ENCODE measurements at regions not wholly inside any gene's neighbourhood (a gene's known extent, or its start where the extent isn't known, plus 50 kb on each side); places are given as distances from the start of the nearest gene placed in this dataset.
"Not testable (repeated sequence)": the region's sequence is repeated elsewhere in the genome, so short reads cannot be mapped to it uniquely, and the experiment has no call there.

- DNase-seq (no peak), ATAC-seq (no peak)
- H3K4me1 Mint-ChIP-seq: no peaks in the 10 kb centered on the region
- no peaks in the 10 kb centered on the region for H3K36me3 Mint-ChIP-seq (ENCODE audit: low read depth)
- H3K27me3 Mint-ChIP-seq: no peaks in the 10 kb centered on the region
- H3K4me3 Mint-ChIP-seq: no peak overlapping the region
- H3K9me3 Mint-ChIP-seq: peaks cover 20% of the 10 kb centered on the region
- no peak overlapping the region for H3K27ac Mint-ChIP-seq
Observed at GRCh38 chr14:28301179-28301578, 465.4 kb upstream of the FOXG1 start.

- ATAC-seq (no peak), DNase-seq (no peak)
- no peak overlapping the region for H3K27ac Mint-ChIP-seq
- H3K4me1 Mint-ChIP-seq: no peaks in the 10 kb centered on the region
- H3K9me3 Mint-ChIP-seq: peaks cover 17% of the 10 kb centered on the region
- no peaks in the 10 kb centered on the region for H3K27me3 Mint-ChIP-seq
- no peaks in the 10 kb centered on the region for H3K36me3 Mint-ChIP-seq (ENCODE audit: low read depth)
- no peak overlapping the region for H3K4me3 Mint-ChIP-seq
Observed at GRCh38 chr14:28303248-28303647, 463.3 kb upstream of the FOXG1 start.

GRCh38 chr14:28305938-28306337, 460.6 kb upstream of the FOXG1 start:
- no peaks in the 10 kb centered on the region for H3K4me1 Mint-ChIP-seq
- no peak overlapping the region for H3K27ac Mint-ChIP-seq
- H3K27me3 Mint-ChIP-seq: no peaks in the 10 kb centered on the region
- no peaks in the 10 kb centered on the region for H3K36me3 Mint-ChIP-seq (ENCODE audit: low read depth)
- ATAC-seq (no peak), DNase-seq (no peak)
- H3K9me3 Mint-ChIP-seq: peaks cover 16% of the 10 kb centered on the region
- no peak overlapping the region for H3K4me3 Mint-ChIP-seq

DNA sequence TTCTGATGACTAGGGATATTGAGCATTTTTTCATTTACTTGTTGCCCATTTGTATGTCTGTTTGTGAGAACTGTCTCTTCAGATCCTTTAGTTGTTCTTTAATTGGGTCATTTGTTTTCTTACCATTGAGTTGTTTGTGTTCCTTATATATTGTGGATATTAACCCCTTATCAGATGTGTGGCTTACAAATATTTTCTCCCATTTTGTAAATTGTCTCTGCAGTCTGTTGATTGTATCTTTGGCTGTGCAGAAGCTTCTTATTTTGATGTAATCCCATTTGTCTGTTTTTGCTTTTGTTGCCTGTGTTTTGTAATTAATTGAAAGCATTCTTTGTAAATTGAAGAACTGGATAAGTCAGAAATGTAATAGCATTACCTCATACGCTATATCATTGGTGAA, 459.1 kb upstream of the FOXG1 start:
- DNase-seq (no peak), ATAC-seq (no peak)
- Mint-ChIP-seq H3K27ac (no peak overlapping the region), H3K27me3 (no peaks in the 10 kb centered on the region), H3K36me3 (ENCODE audit: low read depth) (no peaks in the 10 kb centered on the region), H3K9me3 (peaks cover 17% of the 10 kb centered on the region), H3K4me3 (no peak overlapping the region), H3K4me1 (no peaks in the 10 kb centered on the region)

DNA sequence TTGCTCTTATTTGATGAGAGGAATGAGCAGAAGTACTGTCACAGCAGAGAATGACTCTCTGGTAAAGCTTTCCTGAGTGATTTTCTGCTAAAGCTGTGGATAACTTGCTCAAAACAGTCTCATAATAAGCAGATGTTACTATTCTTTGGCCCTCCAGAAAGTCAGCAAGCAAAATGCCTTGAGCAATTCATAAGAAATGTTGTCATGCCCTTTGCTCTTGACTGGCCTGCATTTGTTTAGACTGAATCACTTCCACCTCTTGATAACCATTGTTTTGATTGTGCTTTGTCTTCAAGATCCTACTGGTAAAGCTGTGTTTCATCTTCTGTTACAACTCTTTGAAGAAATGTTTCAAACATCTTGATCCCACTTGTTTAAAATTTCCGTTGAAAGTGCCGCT, 457.9 kb upstream of the FOXG1 start:
- Mint-ChIP-seq H3K9me3 (peaks cover 10% of the 10 kb centered on the region), H3K27me3 (no peaks in the 10 kb centered on the region), H3K4me3 (no peak overlapping the region), H3K36me3 (ENCODE audit: low read depth) (no peaks in the 10 kb centered on the region), H3K4me1 (no peaks in the 10 kb centered on the region), H3K27ac (no peak overlapping the region)
- ATAC-seq: no peak
- no peak for DNase-seq

- H3K27ac Mint-ChIP-seq; DNase-seq; H3K4me1 Mint-ChIP-seq; H3K27me3 Mint-ChIP-seq; H3K4me3 Mint-ChIP-seq; H3K9me3 Mint-ChIP-seq; ATAC-seq; H3K36me3 Mint-ChIP-seq (ENCODE audit: low read depth): not testable (repeated sequence)
Observed at GRCh38 chr14:28317890-28318675, 448.5 kb upstream of the FOXG1 start.

- no peaks in the 10 kb centered on the region for H3K36me3 Mint-ChIP-seq (ENCODE audit: low read depth)
- DNase-seq (no peak), ATAC-seq (no peak)
- no peak overlapping the region for H3K27ac Mint-ChIP-seq
- peaks cover 7% of the 10 kb centered on the region for H3K9me3 Mint-ChIP-seq
- no peaks in the 10 kb centered on the region for H3K27me3 Mint-ChIP-seq
- H3K4me3 Mint-ChIP-seq: no peak overlapping the region
- H3K4me1 Mint-ChIP-seq: no peaks in the 10 kb centered on the region
Observed at GRCh38 chr14:28321475-28322244, 444.9 kb upstream of the FOXG1 start.

DNA sequence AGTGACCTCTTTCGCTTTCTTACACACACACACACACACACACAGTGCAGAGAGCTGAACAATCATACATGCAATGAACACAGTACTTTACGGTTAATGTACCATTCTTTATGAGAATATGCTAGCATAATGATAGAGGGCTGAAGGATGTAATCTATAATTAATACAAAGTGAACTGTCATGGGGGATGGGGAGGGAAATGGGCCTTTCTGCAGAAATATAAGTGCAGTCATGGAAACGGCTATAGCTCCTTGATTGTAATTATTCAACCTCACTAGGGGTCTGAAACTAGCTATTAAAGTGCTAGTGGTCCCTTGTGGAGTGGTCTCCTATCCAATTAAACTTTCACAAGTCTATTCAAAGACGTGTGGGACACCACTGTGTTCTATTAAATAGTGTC, 443.2 kb upstream of the FOXG1 start:
- Mint-ChIP-seq H3K4me3 (no peak overlapping the region), H3K36me3 (ENCODE audit: low read depth) (no peaks in the 10 kb centered on the region), H3K4me1 (no peaks in the 10 kb centered on the region), H3K9me3 (peaks cover 7% of the 10 kb centered on the region), H3K27ac (no peak overlapping the region), H3K27me3 (no peaks in the 10 kb centered on the region)
- ATAC-seq (no peak), DNase-seq (no peak)

- Mint-ChIP-seq H3K36me3 (ENCODE audit: low read depth) (no peaks in the 10 kb centered on the region), H3K4me1 (no peaks in the 10 kb centered on the region), H3K27me3 (no peaks in the 10 kb centered on the region), H3K9me3 (peaks cover 7% of the 10 kb centered on the region), H3K4me3 (no peak overlapping the region), H3K27ac (no peak overlapping the region)
- no peak for ATAC-seq
- DNase-seq: no peak
Observed at GRCh38 chr14:28323951-28324741, 442.4 kb upstream of the FOXG1 start.

DNA sequence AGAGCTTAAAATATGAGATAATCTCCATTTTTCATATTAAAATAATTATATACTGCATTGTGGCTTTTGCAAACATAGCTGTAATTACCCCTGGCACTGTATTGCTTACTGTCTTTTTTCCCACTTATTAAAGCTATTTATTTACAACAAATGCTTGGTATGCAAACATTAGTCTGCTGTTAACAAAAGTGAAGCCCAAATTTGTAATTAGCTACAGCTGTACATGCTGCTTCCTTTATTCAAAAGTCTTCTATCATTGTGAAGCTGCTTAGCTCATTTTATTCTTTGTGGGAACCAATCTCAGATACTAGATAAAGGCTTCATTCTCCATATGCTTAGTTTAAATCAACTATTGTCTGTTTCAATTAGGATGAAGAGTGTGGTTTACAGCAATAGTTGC, 425.8 kb upstream of the FOXG1 start:
- Mint-ChIP-seq H3K9me3 (peaks cover 11% of the 10 kb centered on the region), H3K4me3 (no peak overlapping the region), H3K36me3 (ENCODE audit: low read depth) (no peaks in the 10 kb centered on the region), H3K4me1 (no peaks in the 10 kb centered on the region), H3K27me3 (no peaks in the 10 kb centered on the region), H3K27ac (no peak overlapping the region)
- no peak for DNase-seq
- no peak for ATAC-seq

DNA sequence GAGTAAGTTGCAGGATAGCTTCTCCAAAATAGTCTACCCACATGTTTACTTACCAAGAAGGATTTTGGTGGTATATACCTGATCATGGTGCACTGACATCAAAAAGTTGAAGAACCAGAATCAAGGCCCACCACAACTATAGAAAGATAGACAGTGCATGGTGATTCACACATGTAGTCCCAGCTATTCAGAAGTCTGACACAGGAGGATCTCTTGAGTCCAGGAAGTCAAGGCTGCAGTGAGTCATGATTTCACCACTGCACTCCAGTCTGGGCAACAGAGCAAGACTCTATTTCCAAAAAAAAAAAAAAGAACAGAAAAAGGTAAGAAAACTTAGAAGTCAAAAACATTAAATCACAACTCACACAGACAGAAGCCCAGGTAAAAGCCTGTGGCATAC, 422.2 kb upstream of the FOXG1 start:
- ATAC-seq (no peak), DNase-seq (no peak)
- no peaks in the 10 kb centered on the region for H3K27me3 Mint-ChIP-seq
- no peak overlapping the region for H3K4me3 Mint-ChIP-seq
- H3K4me1 Mint-ChIP-seq: no peaks in the 10 kb centered on the region
- H3K36me3 Mint-ChIP-seq (ENCODE audit: low read depth): no peaks in the 10 kb centered on the region
- H3K9me3 Mint-ChIP-seq: peaks cover 26% of the 10 kb centered on the region
- no peak overlapping the region for H3K27ac Mint-ChIP-seq

- peaks cover 29% of the 10 kb centered on the region for H3K9me3 Mint-ChIP-seq
- ATAC-seq: no peak
- no peak for DNase-seq
- H3K36me3 Mint-ChIP-seq (ENCODE audit: low read depth): no peaks in the 10 kb centered on the region
- H3K27me3 Mint-ChIP-seq: no peaks in the 10 kb centered on the region
- no peak overlapping the region for H3K27ac Mint-ChIP-seq
- H3K4me1 Mint-ChIP-seq: no peaks in the 10 kb centered on the region
- H3K4me3 Mint-ChIP-seq: no peak overlapping the region
Observed at GRCh38 chr14:28348797-28349196, 417.8 kb upstream of the FOXG1 start.

- Mint-ChIP-seq H3K9me3 (peaks cover 14% of the 10 kb centered on the region), H3K4me1 (no peaks in the 10 kb centered on the region), H3K36me3 (ENCODE audit: low read depth) (no peaks in the 10 kb centered on the region), H3K27me3 (no peaks in the 10 kb centered on the region), H3K27ac (no peak overlapping the region), H3K4me3 (no peak overlapping the region)
- DNase-seq (no peak), ATAC-seq (no peak)
Observed at GRCh38 chr14:28356819-28357218, 409.8 kb upstream of the FOXG1 start.

GRCh38 chr14:28361486-28361885, 405.1 kb upstream of the FOXG1 start:
- no peaks in the 10 kb centered on the region for H3K4me1 Mint-ChIP-seq
- no peaks in the 10 kb centered on the region for H3K27me3 Mint-ChIP-seq
- no peak for DNase-seq
- ATAC-seq: no peak
- H3K4me3 Mint-ChIP-seq: no peak overlapping the region
- H3K9me3 Mint-ChIP-seq: peaks cover 22% of the 10 kb centered on the region
- no peaks in the 10 kb centered on the region for H3K36me3 Mint-ChIP-seq (ENCODE audit: low read depth)
- H3K27ac Mint-ChIP-seq: no peak overlapping the region

DNA sequence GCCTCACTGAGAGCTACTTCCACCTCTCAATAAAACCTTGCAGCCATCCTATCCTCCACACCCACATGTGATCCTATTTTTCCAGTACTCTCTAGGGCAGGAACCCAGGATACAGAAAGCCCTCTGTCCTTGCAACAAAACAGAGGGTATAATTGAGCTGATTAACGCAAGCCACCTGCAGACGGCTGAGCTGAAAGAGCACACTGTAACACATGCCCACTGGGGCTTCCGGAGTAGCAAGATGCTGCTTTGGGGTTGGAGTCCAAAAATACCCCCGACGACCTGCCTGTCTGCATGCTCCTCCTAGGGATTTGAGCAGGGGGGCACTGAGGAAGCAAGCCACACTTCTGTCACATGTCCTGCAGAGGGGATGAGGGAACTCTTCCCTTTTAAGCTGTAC, 401.1 kb upstream of the FOXG1 start:
- H3K27ac Mint-ChIP-seq: no peak overlapping the region
- H3K4me1 Mint-ChIP-seq: no peaks in the 10 kb centered on the region
- no peaks in the 10 kb centered on the region for H3K36me3 Mint-ChIP-seq (ENCODE audit: low read depth)
- H3K9me3 Mint-ChIP-seq: peaks cover 27% of the 10 kb centered on the region
- DNase-seq: no peak
- no peak for ATAC-seq
- no peaks in the 10 kb centered on the region for H3K27me3 Mint-ChIP-seq
- H3K4me3 Mint-ChIP-seq: no peak overlapping the region
